ENCODE measurements at regions not wholly inside any gene's neighbourhood (a gene's known extent, or its start where the extent isn't known, plus 50 kb on each side); places are given as distances from the start of the nearest gene placed in this dataset.

DNA sequence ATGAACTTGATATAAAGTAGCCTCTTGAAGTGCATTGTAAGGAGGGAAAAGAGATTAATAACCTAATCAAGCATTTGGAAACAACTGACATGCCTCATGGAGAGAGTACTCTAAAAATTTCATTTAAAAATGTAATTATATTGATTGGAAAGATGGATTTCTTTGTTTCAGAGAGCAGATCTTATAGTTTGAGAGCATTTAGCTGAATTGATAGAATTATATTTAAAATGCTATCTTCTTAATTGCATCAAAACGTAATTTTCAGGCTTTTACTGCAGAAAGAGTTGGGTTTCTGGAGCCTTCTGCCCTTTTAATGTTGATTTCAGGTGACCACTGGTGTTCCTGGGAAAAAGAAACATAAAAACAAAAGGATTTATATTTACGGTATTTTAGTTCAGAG, 130.6 kb downstream of the EDN3 start:
- no peak for DNase-seq (ENCODE audit: low read depth, low spot score)

DNA sequence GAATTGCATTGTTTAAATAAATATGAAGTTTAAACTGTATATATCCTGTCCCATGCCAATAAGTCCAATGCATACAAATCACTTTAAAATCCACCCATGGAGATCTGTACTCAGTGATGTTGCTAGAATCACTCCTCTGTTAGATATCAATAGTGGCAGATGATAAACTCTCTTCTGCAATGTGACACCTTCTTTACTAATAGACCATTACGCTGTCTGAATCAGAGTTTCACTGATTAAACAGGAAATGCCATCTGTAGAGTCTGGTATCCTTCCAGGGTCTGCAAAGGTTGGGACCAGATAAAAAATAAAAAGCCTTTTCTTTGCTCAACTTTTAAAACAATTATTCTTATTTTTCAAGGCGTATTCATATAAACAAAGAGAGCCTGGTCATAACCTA, 134.5 kb downstream of the EDN3 start:
- DNase-seq (ENCODE audit: low read depth, low spot score) = no peak

DNA sequence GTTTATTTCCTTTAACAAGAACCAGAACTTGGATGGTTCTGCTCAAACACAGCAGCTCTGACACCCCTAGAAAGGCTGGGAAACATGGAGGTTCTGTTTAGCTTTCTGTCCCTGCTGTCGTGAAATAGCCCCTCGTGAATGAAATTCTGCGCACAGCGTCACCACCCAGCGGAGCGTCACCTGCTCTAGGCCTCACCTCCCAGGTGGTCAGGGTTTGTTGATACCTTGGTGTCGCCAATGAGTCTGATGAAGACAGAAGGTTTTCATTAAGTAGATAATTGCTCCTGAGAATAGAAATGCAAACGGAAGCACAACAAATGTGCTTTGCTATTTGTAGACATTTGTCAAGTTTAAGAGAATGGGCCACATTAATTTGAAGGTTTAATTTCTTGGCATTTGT, 135.1 kb downstream of the EDN3 start:
- no peak for DNase-seq (ENCODE audit: low read depth, low spot score)

DNA sequence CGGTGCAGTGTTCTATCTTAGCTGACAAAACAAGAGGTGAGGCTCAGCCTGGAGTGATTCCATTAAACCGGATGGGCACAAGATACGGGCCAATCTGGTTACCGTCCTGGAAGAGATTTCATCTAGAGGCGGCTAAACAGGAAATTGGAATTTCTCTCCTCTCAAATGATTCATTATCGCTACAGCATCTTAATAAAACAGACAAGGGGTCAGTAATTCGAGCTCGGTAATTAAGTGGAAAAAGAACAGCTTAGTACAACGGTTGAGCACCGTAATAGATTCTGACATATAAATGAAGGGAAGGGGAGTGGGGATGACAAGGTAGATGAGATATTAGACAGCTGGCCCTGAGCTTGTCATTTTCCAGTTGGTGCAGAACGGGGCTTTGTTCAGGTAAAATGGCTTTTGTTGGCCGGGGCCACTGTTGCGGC, 137.2 kb downstream of the EDN3 start:
- no peak for DNase-seq (ENCODE audit: low read depth, low spot score)

DNA sequence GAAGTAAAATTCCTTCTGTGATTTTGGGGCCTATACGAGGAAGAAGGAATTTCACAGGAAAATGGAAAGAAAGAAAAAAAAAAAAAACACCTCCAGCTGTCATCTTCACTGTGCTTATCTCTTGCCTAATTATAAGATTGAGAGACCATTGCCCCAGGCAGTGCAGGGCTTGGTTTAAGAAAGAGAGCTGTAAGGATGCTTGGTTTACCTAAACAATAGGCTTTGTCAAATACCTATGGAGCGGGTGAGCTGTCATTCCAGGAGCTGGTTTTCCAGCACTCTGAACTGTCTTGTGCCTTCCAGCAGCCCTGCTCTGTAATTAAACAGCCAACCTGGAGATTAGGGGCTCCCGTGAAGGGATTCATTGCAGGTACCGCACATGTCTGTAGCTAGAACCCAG, 137.8 kb downstream of the EDN3 start:
- DNase-seq (ENCODE audit: low read depth, low spot score) = no peak

GRCh38 chr20:59439243-59439642, 138.8 kb downstream of the EDN3 start:
- no peak for DNase-seq (ENCODE audit: low read depth, low spot score)

DNA sequence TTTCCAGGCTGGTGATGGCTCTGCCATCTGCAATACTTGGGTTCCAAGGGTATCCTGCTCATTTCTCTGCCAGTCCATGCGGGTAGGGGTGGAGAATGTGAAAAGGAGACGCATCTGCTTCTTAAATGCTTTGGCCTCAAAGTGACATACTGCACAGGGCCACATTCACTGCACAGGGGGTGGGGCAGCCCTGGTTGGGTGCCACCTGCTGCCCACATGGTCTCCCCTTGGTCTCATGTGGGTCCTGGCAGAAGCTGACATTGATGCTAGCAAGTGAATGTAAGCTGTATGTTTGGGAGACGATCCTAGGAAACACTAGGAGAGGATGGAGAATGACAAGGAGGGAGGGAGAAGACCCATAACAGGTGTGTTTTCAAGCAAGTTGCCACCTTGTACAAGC, 140.9 kb downstream of the EDN3 start:
- no peak for DNase-seq (ENCODE audit: low read depth, low spot score)

GRCh38 chr20:59441860-59442810, 141.7 kb downstream of the EDN3 start:
- DNase-seq (ENCODE audit: low read depth, low spot score) = no peak

- DNase-seq (ENCODE audit: low read depth, low spot score) = no peak
Observed at GRCh38 chr20:59443550-59443949, 143.1 kb downstream of the EDN3 start.

DNA sequence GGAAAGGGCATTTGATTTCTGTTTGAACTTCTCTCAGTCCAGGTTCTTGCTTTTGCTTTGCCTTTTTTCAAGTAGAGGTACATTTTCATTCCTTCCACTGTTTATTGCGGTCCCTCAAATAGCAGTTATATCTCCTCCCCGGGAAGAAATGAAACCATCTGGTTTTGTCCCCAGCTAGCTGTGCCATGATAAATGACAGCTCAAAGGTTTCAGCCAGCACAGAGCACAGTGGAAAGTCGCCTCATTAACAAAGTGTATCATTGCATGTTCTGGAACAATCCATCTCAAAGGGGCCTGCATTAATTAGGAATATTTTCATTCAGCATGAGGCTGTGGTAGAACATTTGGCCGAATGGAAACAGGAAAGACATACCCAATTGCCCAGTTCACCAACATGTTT, 146.0 kb downstream of the EDN3 start:
- no peak for DNase-seq (ENCODE audit: low read depth, low spot score)

DNA sequence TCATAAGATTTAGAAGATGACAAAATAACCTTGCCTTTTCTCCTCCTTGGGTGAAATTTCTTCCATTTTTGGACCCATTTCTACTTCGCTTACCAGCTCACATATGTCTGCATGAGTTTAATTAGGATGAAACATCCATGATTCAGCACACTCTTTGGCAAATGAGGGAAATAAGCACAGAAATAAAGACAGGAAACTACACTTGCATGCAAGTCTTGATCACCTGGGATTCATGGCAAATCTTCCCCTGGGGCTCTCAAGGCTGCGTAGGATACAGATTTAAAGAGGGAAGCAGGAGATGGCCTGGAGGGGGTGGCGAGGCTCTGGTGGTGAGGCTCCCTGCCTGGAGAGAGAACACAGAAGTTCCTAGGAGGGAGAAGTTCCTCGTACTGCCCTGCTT, 147.8 kb downstream of the EDN3 start:
- DNase-seq (ENCODE audit: low read depth, low spot score) = no peak

DNA sequence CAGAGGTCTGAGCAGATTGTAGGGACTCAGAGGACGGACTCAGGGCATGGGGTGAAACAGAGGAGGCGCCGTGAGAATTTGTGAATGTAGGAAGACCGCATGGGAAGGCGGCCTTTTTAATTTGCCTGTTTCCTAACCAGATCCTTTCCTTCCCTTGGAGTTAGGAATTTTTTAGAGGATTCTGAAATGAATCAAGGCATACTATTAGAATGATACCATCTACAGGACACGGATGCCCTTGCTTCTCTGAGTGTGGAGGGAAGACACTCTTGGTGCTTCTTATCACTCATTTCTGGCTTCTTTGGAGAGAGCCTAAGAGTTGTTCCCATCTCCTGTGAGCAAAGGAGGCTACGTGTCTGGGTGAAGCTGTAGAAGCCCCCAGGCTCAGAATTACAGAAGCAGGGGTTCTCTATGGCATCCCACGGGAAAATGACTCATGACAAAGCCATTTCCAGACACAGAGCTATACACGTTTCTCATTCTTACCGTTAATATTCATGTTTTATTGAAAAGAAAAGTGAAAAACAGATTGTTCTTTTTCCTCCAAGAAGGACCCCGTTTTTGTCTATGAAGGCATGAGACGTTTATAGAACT, 148.5 kb downstream of the EDN3 start:
- DNase-seq (ENCODE audit: low read depth, low spot score) = no peak

DNA sequence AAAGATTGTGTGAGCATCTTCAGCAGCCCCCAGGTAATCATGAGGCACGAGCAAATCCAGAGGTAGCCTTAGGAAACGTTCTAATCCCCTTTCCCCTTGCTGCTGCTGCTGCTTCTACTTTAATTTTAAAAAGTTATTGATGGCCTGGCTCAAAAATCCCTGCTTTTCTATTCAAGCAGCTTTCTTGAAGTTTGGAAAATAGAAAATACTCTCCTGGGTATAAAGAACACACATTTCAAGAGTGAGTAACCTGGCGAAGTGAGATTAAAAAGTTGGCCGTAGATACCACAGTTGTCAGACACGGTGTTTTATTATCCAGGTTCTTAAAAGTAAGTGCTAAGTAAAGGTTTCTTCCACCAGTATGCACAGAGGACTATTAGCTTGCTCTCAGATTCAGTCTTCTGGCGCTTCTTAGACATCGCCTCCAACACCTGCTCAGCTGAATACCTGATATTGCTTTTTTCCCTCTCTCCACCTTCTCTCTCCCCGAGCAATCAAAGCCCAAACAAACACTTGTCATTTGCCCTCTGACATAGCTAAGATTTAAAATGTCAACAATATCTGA, 150.7 kb downstream of the EDN3 start:
- no peak for DNase-seq (ENCODE audit: low read depth, low spot score)

DNA sequence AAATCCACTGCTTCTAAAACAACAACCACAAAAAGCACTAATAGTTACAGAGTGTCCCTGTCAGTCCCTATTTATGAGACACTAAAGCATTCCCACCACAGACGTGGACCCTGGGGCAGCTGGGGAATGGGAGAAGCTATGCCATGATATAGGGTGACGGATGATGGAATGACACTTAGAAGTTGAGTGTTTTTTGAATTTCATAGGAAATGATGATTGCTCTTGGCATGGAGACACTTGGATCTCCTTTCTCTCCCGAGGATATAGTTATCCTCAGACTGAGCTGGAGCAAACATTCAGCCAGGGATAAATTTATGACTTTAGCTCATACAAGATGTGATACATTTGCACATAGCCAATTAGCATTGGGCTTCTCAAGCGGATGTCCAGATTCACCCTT, 151.2 kb downstream of the EDN3 start:
- no peak for DNase-seq (ENCODE audit: low read depth, low spot score)

- DNase-seq (ENCODE audit: low read depth, low spot score) = no peak
Observed at GRCh38 chr20:59452856-59453255, 151.5 kb upstream of the PHACTR3 start.

- no peak for DNase-seq (ENCODE audit: low read depth, low spot score)
Observed at GRCh38 chr20:59453759-59454560, 150.4 kb upstream of the PHACTR3 start.

GRCh38 chr20:59455402-59456341, 148.7 kb upstream of the PHACTR3 start:
- DNase-seq (ENCODE audit: low read depth, low spot score) = no peak

GRCh38 chr20:59456342-59457279, 147.7 kb upstream of the PHACTR3 start:
- DNase-seq (ENCODE audit: low read depth, low spot score) = no peak

DNA sequence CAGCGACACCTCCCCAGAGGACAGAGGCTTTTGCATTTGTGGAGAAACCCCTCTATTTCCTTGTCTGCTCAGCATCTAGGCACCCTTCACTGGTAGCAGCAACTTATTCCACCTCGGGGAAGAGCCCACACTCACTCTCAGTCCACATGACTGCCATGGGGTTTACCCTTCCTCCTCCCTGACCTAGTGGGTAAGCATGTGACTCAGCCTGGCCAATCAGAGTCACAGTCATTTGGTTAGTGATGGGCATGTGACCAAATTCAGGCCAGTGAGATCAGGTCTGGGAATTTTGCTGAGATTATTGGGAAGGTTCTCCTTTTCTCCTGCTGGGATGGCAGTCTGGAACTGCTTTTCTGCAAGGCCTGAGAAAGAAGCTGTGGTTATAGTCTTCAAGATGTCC, 145.7 kb upstream of the PHACTR3 start:
- no peak for DNase-seq (ENCODE audit: low read depth, low spot score)

- DNase-seq (ENCODE audit: low read depth, low spot score) = no peak
Observed at GRCh38 chr20:59459586-59459985, 144.8 kb upstream of the PHACTR3 start.

Data from iPS DF 19.7 (cell line).